Transverse colon (tissue), 4 donors: ENCODE measurements at regions not wholly inside any gene's neighbourhood (a gene's known extent, or its start where the extent isn't known, plus 50 kb on each side); places are given as distances from the start of the nearest gene placed in this dataset.

Experiments
- DNase-seq: peaks from one replicate; pipeline ENCODE4 v3.0.0-alpha.2; 2019
- H3K27ac ChIP-seq, 4 donors: fragments of 200-600 bp; sonication (generic); 2 replicates each; pipeline ENCODE4 v1.5.1; 2016 to 2018; ENCODE audit warnings: inconsistent platforms in 4 of 4
- H3K27me3 ChIP-seq: fragments of 200-600 bp; sonication (generic); 2 replicates; pipeline ENCODE4 v1.5.1; 2017; ENCODE audit warnings: inconsistent platforms
- H3K36me3 ChIP-seq, 4 donors: fragments of 200-600 bp; sonication (generic); 2 replicates each; pipeline ENCODE4 v1.5.1; 2017 to 2019; ENCODE audit warnings: inconsistent platforms in 4 of 4
- H3K4me1 ChIP-seq, 4 donors: fragments of 200-600 bp; sonication (generic); 2 replicates each; pipeline ENCODE4 v1.5.1; 2017 to 2020; ENCODE audit warnings: inconsistent platforms in 4 of 4
- H3K4me3 ChIP-seq, 4 donors: fragments of 200-600 bp; sonication (generic); 1 replicate in 1 of 4; 2 replicates in 3 of 4; pipeline versions ENCODE4 v1.5.1 to v1.6.1; 2017 to 2019; ENCODE audit warnings: inconsistent platforms in 4 of 4
- H3K9me3 ChIP-seq, 2 donors: fragments of 200-600 bp; sonication (generic); 2 replicates each; pipeline ENCODE4 v1.5.1; 2017 to 2019; ENCODE audit warnings: inconsistent platforms in 2 of 2
- EP300 ChIP-seq: sonication (generic); formaldehyde crosslinking; IDR thresholded peaks from one replicate; pipeline ENCODE4 v1.6.1; 2017; ENCODE audit warnings: antibody characterized with exemption, low read depth
- POLR2A ChIP-seq: fragments of 450-650 bp; IDR thresholded peaks from one replicate; pipeline ENCODE4 v1.6.1; 2016; ENCODE audit warnings: antibody characterized with exemption, mild to moderate bottlenecking, moderate library complexity
- POLR2AphosphoS5 ChIP-seq, 3 donors: sonication (generic); formaldehyde crosslinking; IDR thresholded peaks; one replicate each; pipeline ENCODE4 v1.6.1; 2016; ENCODE audit warnings: antibody characterized with exemption in 3 of 3
- WGBS, 2 donors: methylation state at CpG; one replicate each; pipeline ENCODE4 v1.1.5; 2018; ENCODE audit warnings: low coverage in 1 of 2; 5-methylcytosine and 5-hydroxymethylcytosine counted together
- in situ Hi-C, 4 donors: fragments of 200-750 bp; cut with MboI; loops; one replicate each; pipeline versions ENCODE4 v1.15.0 to v1.15.1; 2017; ENCODE audit warnings: low sequenced_read_pairs in 3 of 4, low pct_ligation_motif_present in 1 of 4, low pct_unique_long_range_greater_than_20kb in 1 of 4
- intact Hi-C: fragments of 100-400 bp; cut with DNase I; formaldehyde crosslinking; loops from one replicate; pipeline ENCODE4 v1.15.1; 2023; ENCODE audit warnings: low total_unique reads
- TF ChIP-seq, protein P1 (sequence below), 5 experiments: fragments of 200-600 bp in 3 of 5; fragments of 450-650 bp in 2 of 5; sonication (generic) in 3 of 5; IDR thresholded peaks; 1 replicate in 2 of 5; 2 replicates in 3 of 5; pipeline ENCODE4 v1.5.1; 2016 to 2017; ENCODE audit warnings: antibody characterized with exemption in 5 of 5, inconsistent platforms in 3 of 5, mild to moderate bottlenecking in 2 of 5, moderate library complexity in 1 of 5

DNA sequence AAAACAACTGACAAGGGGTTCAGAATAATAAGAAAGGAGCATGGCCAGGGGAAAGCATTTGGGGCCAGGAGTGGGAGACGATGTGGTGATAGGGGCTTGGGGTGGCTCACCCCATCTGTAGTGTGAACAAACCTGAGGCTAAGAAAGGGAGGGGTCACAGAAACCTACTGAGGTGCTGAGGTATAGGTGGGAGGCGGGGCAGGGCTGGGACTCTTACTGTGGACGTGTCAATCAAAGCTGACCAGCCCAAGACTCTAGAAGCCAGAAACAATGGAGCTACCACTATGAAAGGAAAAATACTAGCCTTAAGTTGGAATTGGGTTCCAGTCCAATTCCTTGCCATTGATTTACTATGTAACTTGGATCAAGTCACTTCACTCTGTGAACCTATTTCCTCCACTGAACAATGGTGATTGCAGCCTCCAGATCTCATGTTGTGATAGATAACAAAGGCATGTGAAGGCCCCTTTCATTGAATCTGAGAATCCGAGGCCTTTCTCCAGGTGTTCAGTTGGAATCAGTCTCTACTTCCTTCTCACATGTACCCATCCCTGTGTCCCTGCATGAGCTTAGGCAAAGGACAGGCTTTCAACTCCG, 260.9 kb upstream of the HES1 start:
- WGBS, 2 donors = 76 to 83% methylated on average over 5 of the region's 5 CpGs
- H3K4me1 ChIP-seq = peaks cover 3 to 31% (median 16%) of the 10 kb centered on the region in 4 donors
- DNase-seq = no peak
- H3K36me3 ChIP-seq = no peaks in the 10 kb centered on the region
- no peak overlapping the region for H3K4me3 ChIP-seq
- no peaks in the 10 kb centered on the region for H3K9me3 ChIP-seq
- H3K27ac ChIP-seq = no peak overlapping the region
- no peak for TF ChIP-seq EP300
- TF ChIP-seq, protein P1, sequence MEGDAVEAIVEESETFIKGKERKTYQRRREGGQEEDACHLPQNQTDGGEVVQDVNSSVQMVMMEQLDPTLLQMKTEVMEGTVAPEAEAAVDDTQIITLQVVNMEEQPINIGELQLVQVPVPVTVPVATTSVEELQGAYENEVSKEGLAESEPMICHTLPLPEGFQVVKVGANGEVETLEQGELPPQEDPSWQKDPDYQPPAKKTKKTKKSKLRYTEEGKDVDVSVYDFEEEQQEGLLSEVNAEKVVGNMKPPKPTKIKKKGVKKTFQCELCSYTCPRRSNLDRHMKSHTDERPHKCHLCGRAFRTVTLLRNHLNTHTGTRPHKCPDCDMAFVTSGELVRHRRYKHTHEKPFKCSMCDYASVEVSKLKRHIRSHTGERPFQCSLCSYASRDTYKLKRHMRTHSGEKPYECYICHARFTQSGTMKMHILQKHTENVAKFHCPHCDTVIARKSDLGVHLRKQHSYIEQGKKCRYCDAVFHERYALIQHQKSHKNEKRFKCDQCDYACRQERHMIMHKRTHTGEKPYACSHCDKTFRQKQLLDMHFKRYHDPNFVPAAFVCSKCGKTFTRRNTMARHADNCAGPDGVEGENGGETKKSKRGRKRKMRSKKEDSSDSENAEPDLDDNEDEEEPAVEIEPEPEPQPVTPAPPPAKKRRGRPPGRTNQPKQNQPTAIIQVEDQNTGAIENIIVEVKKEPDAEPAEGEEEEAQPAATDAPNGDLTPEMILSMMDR (IDR thresholded peaks at IDR 0.05) = no peak
- no peak for TF ChIP-seq POLR2AphosphoS5 (IDR thresholded peaks at IDR 0.05)
- no peak for TF ChIP-seq POLR2A
- no peaks in the 10 kb centered on the region for H3K27me3 ChIP-seq
- in situ Hi-C loops (no loop called here), intact Hi-C loops (no loop called here)

DNA sequence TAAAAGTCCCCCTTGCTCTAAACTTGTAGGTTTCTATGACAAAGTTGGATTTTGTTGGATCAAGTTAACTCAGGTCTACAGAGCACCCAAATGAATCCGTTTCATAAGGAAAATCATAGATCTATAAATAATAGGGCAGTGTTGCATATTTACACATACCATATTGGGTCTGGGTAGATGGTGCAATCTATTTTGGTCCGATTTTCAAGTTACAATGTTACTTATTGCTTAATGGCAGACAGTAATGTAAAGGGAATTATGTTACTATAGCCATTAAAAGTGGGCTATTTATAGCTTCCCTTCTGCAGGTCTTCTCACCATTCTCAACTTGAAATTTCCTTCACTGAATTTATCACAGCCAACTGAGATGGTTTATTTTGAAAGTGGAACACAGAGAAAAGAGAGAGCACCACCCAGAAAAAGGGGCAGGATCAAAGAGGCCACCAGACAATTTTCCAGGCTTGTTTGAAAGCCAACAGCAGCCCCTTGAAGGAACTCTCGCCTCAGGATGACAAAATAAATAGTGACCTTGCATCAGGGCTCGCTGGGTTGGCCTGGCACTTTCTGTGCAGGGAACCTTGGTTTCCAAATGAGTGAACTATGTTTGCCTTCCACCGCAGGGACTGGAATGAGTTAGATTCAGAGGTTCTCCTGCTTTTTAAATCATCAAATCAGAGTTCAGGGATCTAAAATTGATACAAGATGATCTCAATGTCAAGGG, 260.2 kb upstream of the HES1 start:
- Histone ChIP-seq H3K4me1 (peaks cover 3 to 25% (median 12%) of the 10 kb centered on the region in 4 donors), H3K36me3 (no peaks in the 10 kb centered on the region), H3K27ac (no peak overlapping the region), H3K4me3 (no peak overlapping the region), H3K27me3 (no peaks in the 10 kb centered on the region), H3K9me3 (no peaks in the 10 kb centered on the region)
- DNase-seq = no peak
- WGBS, 2 donors = 60 to 68% methylated on average over 2 to 5 of the region's 5 CpGs
- TF ChIP-seq, protein P1 (IDR thresholded peaks at IDR 0.05) = no peak
- TF ChIP-seq POLR2AphosphoS5 (IDR thresholded peaks at IDR 0.05) = no peak
- TF ChIP-seq POLR2A = no peak
- intact Hi-C loops = no loop called here
- in situ Hi-C loops = no loop called here

DNA sequence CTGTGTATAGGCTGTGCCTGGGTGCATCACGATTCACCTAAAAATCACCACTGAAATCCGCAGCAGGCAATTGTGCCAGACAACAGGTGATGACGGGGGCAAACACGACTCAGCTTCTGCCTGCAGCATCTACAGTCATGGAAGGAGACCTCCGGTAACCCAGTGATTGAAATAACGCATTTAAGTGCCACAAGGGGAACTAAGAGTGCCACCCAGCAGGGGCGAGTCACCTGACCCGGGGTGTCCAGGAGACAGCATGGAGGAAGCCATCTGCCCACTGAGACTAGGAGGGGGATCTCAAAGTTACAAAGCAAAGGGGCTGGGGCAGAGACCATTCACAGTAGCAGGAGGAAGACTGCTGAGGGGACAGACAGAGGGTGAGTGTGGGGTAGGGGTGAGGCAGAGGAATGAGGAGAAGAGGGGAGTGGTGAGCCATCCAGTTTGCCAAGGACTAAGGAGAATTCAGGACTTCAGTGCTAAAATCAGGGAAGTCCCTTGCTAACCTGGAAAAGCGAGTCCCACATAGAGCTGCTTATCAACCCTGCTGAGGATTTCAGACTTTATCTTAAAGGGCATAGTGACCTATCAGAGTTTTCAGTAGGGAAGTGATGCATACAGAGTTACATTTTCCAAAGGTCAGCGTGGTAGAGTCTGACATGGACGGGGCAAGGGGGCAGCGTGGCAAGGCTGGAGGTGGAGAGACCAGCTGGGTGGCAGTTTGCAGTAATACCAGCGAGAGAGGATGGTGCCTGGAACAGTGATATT, 256.7 kb upstream of the HES1 start:
- in situ Hi-C loops = no loop called here

DNA sequence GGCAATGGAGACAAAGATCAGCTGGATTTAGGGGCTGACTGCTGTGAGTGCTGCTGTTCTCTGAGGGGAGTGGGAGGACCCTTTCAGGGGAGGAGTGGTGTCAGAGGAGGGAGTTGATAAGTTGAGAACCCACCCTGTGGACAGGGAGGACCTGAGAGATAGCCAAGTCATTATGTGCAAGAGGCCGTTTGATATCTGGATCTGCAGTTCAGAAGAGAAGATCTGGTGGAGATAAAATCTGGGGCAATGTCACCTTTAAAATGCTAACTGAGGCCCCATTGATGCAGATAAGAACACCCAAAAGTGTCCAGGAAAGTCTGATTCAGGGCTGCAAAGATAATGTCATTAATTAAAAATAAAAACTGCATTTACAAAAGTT, 256.1 kb upstream of the HES1 start:
- H3K4me1 ChIP-seq = peaks cover 0 to 20% (median 3%) of the 10 kb centered on the region in 4 donors
- TF ChIP-seq POLR2AphosphoS5 (IDR thresholded peaks at IDR 0.05) (no peak), POLR2A (no peak), EP300 (no peak)
- TF ChIP-seq, protein P1 (IDR thresholded peaks at IDR 0.05) = no peak
- H3K4me3 ChIP-seq = no peak overlapping the region
- H3K9me3 ChIP-seq = no peaks in the 10 kb centered on the region
- DNase-seq = no peak
- no peak overlapping the region for H3K27ac ChIP-seq
- 86 to 87% methylated on average over 1 of the region's 1 CpG for WGBS, 2 donors
- no peaks in the 10 kb centered on the region for H3K36me3 ChIP-seq
- intact Hi-C loops (no loop called here), in situ Hi-C loops (no loop called here)
- no peaks in the 10 kb centered on the region for H3K27me3 ChIP-seq

More for the DNA sequence above, 256.7 kb upstream of the HES1 start:
- 67 to 80% methylated on average over 12 to 13 of the region's 13 CpGs for WGBS, 2 donors
- intact Hi-C loops = no loop called here
- no peak overlapping the region for H3K4me3 ChIP-seq
- TF ChIP-seq POLR2A = no peak
- no peak for TF ChIP-seq POLR2AphosphoS5 (IDR thresholded peaks at IDR 0.05)
- TF ChIP-seq, protein P1 (IDR thresholded peaks at IDR 0.05) = no peak
- TF ChIP-seq EP300 = no peak
- H3K4me1 ChIP-seq = peaks cover 0 to 15% (median 1%) of the 10 kb centered on the region in 4 donors
- no peak overlapping the region for H3K27ac ChIP-seq
- H3K27me3 ChIP-seq = no peaks in the 10 kb centered on the region
- no peaks in the 10 kb centered on the region for H3K9me3 ChIP-seq
- no peaks in the 10 kb centered on the region for H3K36me3 ChIP-seq
- DNase-seq = no peak
